Suprapubic skin (tissue), 4 donors: ENCODE measurements at regions not wholly inside any gene's neighbourhood (a gene's known extent, or its start where the extent isn't known, plus 50 kb on each side); places are given as distances from the start of the nearest gene placed in this dataset.

ENCODE experiments used
- DNase-seq, 2 donors: peaks; one replicate each; pipeline ENCODE4 v3.0.0-alpha.2; 2019; ENCODE audit warnings: low spot score in 2 of 2
- H3K27ac ChIP-seq: fragments of 200-600 bp; sonication (generic); one replicate; pipeline ENCODE4 v1.5.1; 2019
- H3K27me3 ChIP-seq: fragments of 200-600 bp; sonication (generic); one replicate; pipeline ENCODE4 v1.5.1; 2019
- H3K36me3 ChIP-seq: fragments of 200-600 bp; sonication (generic); one replicate; pipeline ENCODE4 v1.5.1; 2019
- H3K4me1 ChIP-seq: fragments of 200-600 bp; sonication (generic); one replicate; pipeline ENCODE4 v1.5.1; 2019
- H3K4me3 ChIP-seq: fragments of 200-600 bp; sonication (generic); one replicate; pipeline ENCODE4 v1.5.1; 2019; ENCODE audit warnings: mild to moderate bottlenecking
- H3K9me3 ChIP-seq: fragments of 200-600 bp; sonication (generic); one replicate; pipeline ENCODE4 v1.5.1; 2019
- CTCF ChIP-seq, 2 donors: fragments of 200-600 bp in 1 of 2; fragments of 450-650 bp in 1 of 2; sonication (generic) in 1 of 2; IDR thresholded peaks; one replicate each; pipeline ENCODE4 v1.5.1; 2016 to 2019; ENCODE audit warnings: antibody characterized with exemption in 2 of 2, mild to moderate bottlenecking in 1 of 2, moderate library complexity in 1 of 2
- EP300 ChIP-seq: sonication (generic); formaldehyde crosslinking; IDR thresholded peaks from one replicate; pipeline ENCODE4 v1.6.1; 2017; ENCODE audit warnings: antibody characterized with exemption
- POLR2A ChIP-seq, 2 donors: fragments of 450-650 bp; IDR thresholded peaks; one replicate each; pipeline ENCODE4 v1.6.1; 2017; ENCODE audit warnings: antibody characterized with exemption in 2 of 2, mild to moderate bottlenecking in 2 of 2, moderate library complexity in 2 of 2
- POLR2AphosphoS5 ChIP-seq, 3 donors: sonication (generic); formaldehyde crosslinking; IDR thresholded peaks; one replicate each; pipeline ENCODE4 v1.6.1; 2017; ENCODE audit warnings: antibody characterized with exemption in 3 of 3
- WGBS: methylation state at CpG from one replicate; pipeline ENCODE4 v1.1.5; 2018; 5-methylcytosine and 5-hydroxymethylcytosine counted together

DNA sequence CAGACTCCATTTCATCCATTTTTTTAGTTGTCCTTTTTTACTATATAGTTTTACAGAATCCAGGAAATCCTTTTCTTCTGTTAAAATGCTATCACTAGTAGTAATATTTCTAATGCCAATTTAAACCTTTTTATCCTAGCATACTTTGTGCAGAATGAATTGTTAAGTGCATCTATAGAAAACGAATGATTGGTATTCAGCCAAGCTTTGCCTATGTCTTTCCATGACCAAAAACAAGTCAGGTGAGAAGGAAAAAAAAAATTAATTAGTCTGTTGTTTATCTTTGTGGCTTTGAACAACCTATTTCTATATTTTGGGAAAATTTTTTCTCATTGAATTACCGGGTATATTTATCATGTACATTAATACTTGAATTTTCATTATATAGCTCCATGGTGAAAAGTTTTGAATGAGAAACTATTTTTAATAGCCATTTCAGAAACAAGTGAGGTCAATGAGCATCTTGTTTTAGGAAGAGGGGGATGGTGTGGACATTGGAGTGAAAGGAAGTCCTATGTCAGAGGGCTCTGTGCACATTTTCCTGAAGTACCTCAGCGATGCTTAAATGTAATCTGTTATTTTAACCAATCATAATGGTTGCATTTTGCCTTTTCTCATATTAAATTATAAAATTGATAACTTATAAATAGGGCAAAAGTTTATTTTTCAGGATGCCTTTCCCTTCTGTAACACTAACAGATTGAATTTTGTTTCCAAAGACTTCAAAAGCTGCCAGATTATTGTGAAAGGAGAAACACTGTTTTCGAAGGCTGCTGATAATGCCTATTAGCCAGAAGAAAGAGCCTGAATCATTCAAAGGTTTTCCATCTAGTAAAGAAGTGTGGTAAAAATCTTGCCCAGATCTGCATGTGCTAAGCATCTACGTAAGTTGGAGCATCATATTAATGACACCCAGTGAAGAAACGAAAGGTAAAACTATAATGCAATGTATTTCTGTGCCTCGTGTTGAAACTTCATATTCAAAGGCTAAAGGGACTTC, 73.8 kb upstream of the S1PR1 start:
- no peak for TF ChIP-seq EP300
- no peak for TF ChIP-seq CTCF (IDR thresholded peaks at IDR 0.05)
- TF ChIP-seq POLR2A (IDR thresholded peaks at IDR 0.05) = no peak
- no peak for TF ChIP-seq POLR2AphosphoS5 (IDR thresholded peaks at IDR 0.05)
- Histone ChIP-seq H3K4me1 (no peaks in the 10 kb centered on the region), H3K36me3 (no peaks in the 10 kb centered on the region), H3K27ac (peak overlapping the region; percentile 2), H3K27me3 (no peaks in the 10 kb centered on the region), H3K9me3 (no peaks in the 10 kb centered on the region), H3K4me3 (no peak overlapping the region)
- DNase-seq = no peak
- WGBS = 74% methylated on average over 7 of the region's 7 CpGs

- TF ChIP-seq CTCF (IDR thresholded peaks at IDR 0.05) (no peak), POLR2AphosphoS5 (IDR thresholded peaks at IDR 0.05) (no peak), EP300 (no peak), POLR2A (IDR thresholded peaks at IDR 0.05) (no peak)
- no peak for DNase-seq
- Histone ChIP-seq H3K27me3 (no peaks in the 10 kb centered on the region), H3K27ac (no peak overlapping the region), H3K4me3 (no peak overlapping the region), H3K36me3 (no peaks in the 10 kb centered on the region), H3K4me1 (no peaks in the 10 kb centered on the region), H3K9me3 (no peaks in the 10 kb centered on the region)
- WGBS = 86% methylated on average over 3 of the region's 3 CpGs
These were observed 74.5 kb upstream of the S1PR1 start for GRCh38 chr1:101162300-101162699.

DNA sequence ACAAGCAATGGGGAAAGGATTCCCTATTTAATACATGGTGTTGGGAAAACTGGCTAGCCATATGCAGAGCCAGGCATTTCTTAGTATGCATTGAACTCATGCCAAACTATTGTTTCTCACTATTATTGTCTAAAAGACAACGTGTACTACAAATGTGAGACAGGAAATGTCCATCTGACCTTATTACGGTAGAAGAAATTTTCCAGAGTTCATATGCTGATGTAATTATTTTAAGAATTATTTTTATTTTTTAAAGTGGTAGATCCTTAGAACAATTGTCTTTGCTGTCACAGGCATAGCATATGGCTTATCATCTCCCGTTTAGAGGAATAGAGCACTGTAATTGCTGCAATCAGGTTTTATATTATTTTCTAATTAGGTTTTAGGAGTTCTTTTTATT, 75.2 kb upstream of the S1PR1 start:
- no peak for DNase-seq
- Histone ChIP-seq H3K4me1 (no peaks in the 10 kb centered on the region), H3K4me3 (no peak overlapping the region), H3K9me3 (no peaks in the 10 kb centered on the region), H3K27me3 (no peaks in the 10 kb centered on the region), H3K27ac (no peak overlapping the region), H3K36me3 (no peaks in the 10 kb centered on the region)
- TF ChIP-seq POLR2A (IDR thresholded peaks at IDR 0.05) = no peak
- TF ChIP-seq CTCF (IDR thresholded peaks at IDR 0.05) = no peak
- no peak for TF ChIP-seq EP300
- TF ChIP-seq POLR2AphosphoS5 (IDR thresholded peaks at IDR 0.05) = no peak
- WGBS = 55% methylated on average over 3 of the region's 3 CpGs

DNA sequence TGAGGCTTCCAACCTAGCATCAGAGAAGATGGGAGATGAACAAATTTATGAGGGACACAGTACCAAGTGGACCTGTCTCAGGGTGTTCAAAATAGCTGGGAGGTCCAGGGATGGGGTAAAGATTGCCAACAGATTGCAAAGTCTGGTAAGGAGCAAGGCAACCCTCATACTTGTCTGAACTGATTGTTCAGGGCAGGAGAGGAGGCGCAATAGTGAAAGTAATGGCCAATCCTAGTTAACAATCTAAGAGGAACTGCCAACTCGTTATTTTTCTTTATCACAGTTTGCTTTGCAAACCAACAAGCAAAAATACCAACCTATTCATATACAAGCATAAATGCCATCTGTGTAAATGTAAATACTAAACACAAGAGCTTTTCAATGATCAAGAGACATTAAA, 78.4 kb upstream of the S1PR1 start:
- no peaks in the 10 kb centered on the region for H3K27me3 ChIP-seq
- H3K4me1 ChIP-seq = no peaks in the 10 kb centered on the region
- H3K4me3 ChIP-seq = no peak overlapping the region
- 84% methylated on average over 2 of the region's 2 CpGs for WGBS
- no peaks in the 10 kb centered on the region for H3K9me3 ChIP-seq
- no peak for DNase-seq
- H3K27ac ChIP-seq = no peak overlapping the region
- no peaks in the 10 kb centered on the region for H3K36me3 ChIP-seq
- TF ChIP-seq CTCF (IDR thresholded peaks at IDR 0.05) (no peak), EP300 (no peak), POLR2AphosphoS5 (IDR thresholded peaks at IDR 0.05) (no peak), POLR2A (IDR thresholded peaks at IDR 0.05) (no peak)

- Histone ChIP-seq H3K27ac (no peak overlapping the region), H3K27me3 (no peaks in the 10 kb centered on the region), H3K4me1 (no peaks in the 10 kb centered on the region), H3K9me3 (no peaks in the 10 kb centered on the region), H3K36me3 (no peaks in the 10 kb centered on the region), H3K4me3 (no peak overlapping the region)
- DNase-seq = no peak
- TF ChIP-seq CTCF (IDR thresholded peaks at IDR 0.05) = no peak
- 57% methylated on average over 1 of the region's 1 CpG for WGBS
These were observed 82.3 kb upstream of the S1PR1 start for GRCh38 chr1:101154547-101154946.
